Lower leg skin (tissue), 3 donors: ENCODE measurements at regions not wholly inside any gene's neighbourhood (a gene's known extent, or its start where the extent isn't known, plus 50 kb on each side); places are given as distances from the start of the nearest gene placed in this dataset.

Source experiments
- POLR2A ChIP-seq, 2 donors: fragments of 450-650 bp; IDR thresholded peaks; one replicate each; pipeline ENCODE4 v1.6.1; 2016 to 2017; ENCODE audit warnings: antibody characterized with exemption in 2 of 2, mild to moderate bottlenecking in 1 of 2, moderate library complexity in 1 of 2
- TF ChIP-seq, protein P1 (sequence below), 3 donors: fragments of 450-650 bp; IDR thresholded peaks; one replicate each; pipeline ENCODE4 v1.5.1; 2016; ENCODE audit warnings: antibody characterized with exemption in 3 of 3, mild to moderate bottlenecking in 3 of 3, moderate library complexity in 2 of 3

DNA sequence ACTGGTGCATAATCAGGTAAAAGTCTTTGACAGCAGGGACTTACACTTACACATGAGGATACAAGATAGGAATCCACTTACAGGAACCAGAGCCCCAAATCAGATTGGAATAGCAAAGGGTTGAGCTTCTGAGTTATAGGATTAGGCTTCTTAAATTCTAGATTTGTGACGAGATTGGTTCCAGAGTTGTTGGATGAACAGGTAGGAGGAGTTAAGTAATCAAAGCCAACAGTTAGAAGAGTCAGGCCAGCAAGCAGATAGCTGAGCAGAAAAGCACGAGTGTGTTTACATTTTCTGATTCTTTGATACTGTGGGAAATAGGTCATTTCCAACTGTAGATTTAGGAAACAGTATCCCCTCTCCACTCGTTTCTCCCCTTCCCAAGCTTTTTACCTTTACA, 167.0 kb downstream of the MDFIC start:
- TF ChIP-seq, protein P1, sequence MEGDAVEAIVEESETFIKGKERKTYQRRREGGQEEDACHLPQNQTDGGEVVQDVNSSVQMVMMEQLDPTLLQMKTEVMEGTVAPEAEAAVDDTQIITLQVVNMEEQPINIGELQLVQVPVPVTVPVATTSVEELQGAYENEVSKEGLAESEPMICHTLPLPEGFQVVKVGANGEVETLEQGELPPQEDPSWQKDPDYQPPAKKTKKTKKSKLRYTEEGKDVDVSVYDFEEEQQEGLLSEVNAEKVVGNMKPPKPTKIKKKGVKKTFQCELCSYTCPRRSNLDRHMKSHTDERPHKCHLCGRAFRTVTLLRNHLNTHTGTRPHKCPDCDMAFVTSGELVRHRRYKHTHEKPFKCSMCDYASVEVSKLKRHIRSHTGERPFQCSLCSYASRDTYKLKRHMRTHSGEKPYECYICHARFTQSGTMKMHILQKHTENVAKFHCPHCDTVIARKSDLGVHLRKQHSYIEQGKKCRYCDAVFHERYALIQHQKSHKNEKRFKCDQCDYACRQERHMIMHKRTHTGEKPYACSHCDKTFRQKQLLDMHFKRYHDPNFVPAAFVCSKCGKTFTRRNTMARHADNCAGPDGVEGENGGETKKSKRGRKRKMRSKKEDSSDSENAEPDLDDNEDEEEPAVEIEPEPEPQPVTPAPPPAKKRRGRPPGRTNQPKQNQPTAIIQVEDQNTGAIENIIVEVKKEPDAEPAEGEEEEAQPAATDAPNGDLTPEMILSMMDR (IDR thresholded peaks at IDR 0.05) = no peak
- TF ChIP-seq POLR2A (IDR thresholded peaks at IDR 0.05) = no peak
